ENCODE measurements at regions not wholly inside any gene's neighbourhood (a gene's known extent, or its start where the extent isn't known, plus 50 kb on each side); places are given as distances from the start of the nearest gene placed in this dataset.
"Not testable (repeated sequence)": the region's sequence is repeated elsewhere in the genome, so short reads cannot be mapped to it uniquely, and the experiment has no call there.

GRCh38 chr15:92788196-92788595 lies 111.9 kb upstream of the CHD2 start:
- intact Hi-C loops (cut with micrococcal nuclease), result no loop called here
- Histone ChIP-seq H3K4me2 (ENCODE audit: insufficient read depth, low read length) (no peak overlapping the region), H3K4me3 (replicated peaks in 1 of 3; ENCODE audit: insufficient read depth in 1 of 3, low read depth in 1 of 3, low read length in 3 of 3) (no peak overlapping the region), H3K27ac (ENCODE audit: insufficient read depth, low read depth, low read length) (no peak overlapping the region), H3K9ac (replicated peaks; ENCODE audit: extremely low read depth, insufficient read depth, low read length) (no peak overlapping the region), H3K36me3 (ENCODE audit: control insufficient read depth in 2 of 2, extremely low read depth in 1 of 2, insufficient read depth in 2 of 2, low read length in 2 of 2) (no peaks in the 10 kb centered on the region), H3K4me1 (ENCODE audit: control insufficient read depth, extremely low read depth, insufficient read depth, low read length) (no peaks in the 10 kb centered on the region), H3K27me3 (ENCODE audit: control insufficient read depth in 2 of 2, insufficient read depth in 2 of 2, low read length in 2 of 2) (no peaks in the 10 kb centered on the region), H2AFZ (ENCODE audit: low read depth, low read length) (no peak overlapping the region), H4K20me1 (replicated peaks; ENCODE audit: control insufficient read depth, extremely low read depth, insufficient read depth, low read length) (no peaks in the 10 kb centered on the region), H3K79me2 (ENCODE audit: control insufficient read depth, insufficient read depth, low read length) (no peaks in the 10 kb centered on the region), H3K9me1 (replicated peaks; ENCODE audit: control insufficient read depth, extremely low read depth, insufficient read depth, low read length) (no peaks in the 10 kb centered on the region), H3K9me3 (replicated peaks; ENCODE audit: control insufficient read depth, insufficient read depth, low read length) (no peaks in the 10 kb centered on the region)
- ChIA-PET POLR2A (no interaction called here), CTCF (interaction anchor here (1.1 to 2.4 kb wide), 3 partner anchors 10 to 267 kb away, joined by 3 to 17 read pairs (median 3); no protein-coding TSS in a partner anchor)
- dilution Hi-C loops (cut with MboI; ENCODE audit: extremely low pct_ligation_motif_present, low sequenced_read_pairs), result no loop called here
- BruUV-seq (replicated peaks), result no TSS peak
- no peak for DNase-seq (ENCODE audit: low read depth, low spot score)
- FAIRE-seq, result peak; percentile 33
- TF ChIP-seq CTCF (IDR thresholded peaks at IDR 0.05; ENCODE audit: extremely low read depth in 1 of 2, insufficient read depth in 1 of 2, low read depth in 1 of 2, low read length in 2 of 2) (no peak), EZH2 (IDR thresholded peaks at IDR 0.05; ENCODE audit: borderline replicate concordance, low read depth, low read length, severe bottlenecking) (no peak), POLR2A (IDR thresholded peaks at IDR 0.05; ENCODE audit: low read depth, low read length) (no peak), MAX (IDR thresholded peaks at IDR 0.05; ENCODE audit: insufficient read depth, insufficient read length) (no peak), MYC (IDR thresholded peaks at IDR 0.05; ENCODE audit: low read depth, low read length) (no peak), GATA2 (IDR thresholded peaks at IDR 0.05; ENCODE audit: insufficient read depth, insufficient read length, low read depth, low read length) (no peak), JUN (IDR thresholded peaks at IDR 0.05; ENCODE audit: borderline replicate concordance, insufficient read depth, insufficient read length, low read depth) (no peak), FOS (IDR thresholded peaks at IDR 0.05; ENCODE audit: borderline replicate concordance, insufficient read depth, low read length) (no peak), POLR2AphosphoS5 (IDR thresholded peaks at IDR 0.05; ENCODE audit: insufficient read depth, low read depth, low read length) (no peak)

GRCh38 chr15:92788793-92789192 lies 111.3 kb upstream of the CHD2 start:
- H3K4me1 ChIP-seq (ENCODE audit: control insufficient read depth, extremely low read depth, insufficient read depth, low read length); BruUV-seq (replicated peaks); FAIRE-seq; DNase-seq (ENCODE audit: low read depth, low spot score); H3K9me3 ChIP-seq (replicated peaks; ENCODE audit: control insufficient read depth, insufficient read depth, low read length); H3K27me3 ChIP-seq (ENCODE audit: control insufficient read depth in 2 of 2, insufficient read depth in 2 of 2, low read length in 2 of 2); H4K20me1 ChIP-seq (replicated peaks; ENCODE audit: control insufficient read depth, extremely low read depth, insufficient read depth, low read length); H3K9ac ChIP-seq (replicated peaks; ENCODE audit: extremely low read depth, insufficient read depth, low read length); H3K36me3 ChIP-seq (ENCODE audit: control insufficient read depth in 2 of 2, extremely low read depth in 1 of 2, insufficient read depth in 2 of 2, low read length in 2 of 2); H3K4me2 ChIP-seq (ENCODE audit: insufficient read depth, low read length); H3K79me2 ChIP-seq (ENCODE audit: control insufficient read depth, insufficient read depth, low read length); dilution Hi-C loops (cut with MboI; ENCODE audit: extremely low pct_ligation_motif_present, low sequenced_read_pairs); H3K27ac ChIP-seq (ENCODE audit: insufficient read depth, low read depth, low read length); POLR2A ChIA-PET; intact Hi-C loops (cut with micrococcal nuclease); H2AFZ ChIP-seq (ENCODE audit: low read depth, low read length); H3K4me3 ChIP-seq (replicated peaks in 1 of 3; ENCODE audit: insufficient read depth in 1 of 3, low read depth in 1 of 3, low read length in 3 of 3); H3K9me1 ChIP-seq (replicated peaks; ENCODE audit: control insufficient read depth, extremely low read depth, insufficient read depth, low read length): not testable (repeated sequence)
- CTCF ChIA-PET, result interaction anchor here (1.1 to 2.4 kb wide), 3 partner anchors 9 to 267 kb away, joined by 3 to 17 read pairs (median 3); no protein-coding TSS in a partner anchor
